ENCODE measurements at regions not wholly inside any gene's neighbourhood (a gene's known extent, or its start where the extent isn't known, plus 50 kb on each side); places are given as distances from the start of the nearest gene placed in this dataset.

DNA sequence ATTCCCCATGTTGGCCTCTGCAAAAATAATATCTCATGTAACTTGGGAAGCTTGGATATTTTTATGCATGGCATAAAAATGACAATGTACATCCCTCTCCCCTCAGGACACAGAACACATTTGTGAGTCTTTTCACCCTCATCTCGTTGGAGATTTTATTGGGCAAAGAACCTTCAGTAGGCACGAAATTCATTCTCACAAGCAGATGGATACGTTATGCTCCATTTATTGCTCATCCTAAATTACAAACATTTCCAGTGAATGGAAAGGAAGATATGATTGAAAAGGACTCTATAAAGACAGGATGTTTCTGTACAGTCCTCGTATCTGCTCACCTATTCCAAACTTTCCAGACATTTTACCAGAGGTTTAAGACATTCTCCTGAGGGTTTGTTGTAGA lies 1175.8 kb downstream of the UQCRFS1 start:
- POLR2A ChIA-PET, result no interaction called here
- H2AFZ ChIP-seq (ENCODE audit: low read depth, low read length), result no peak overlapping the region

GRCh38 chr19:28036486-28036885 lies 1176.5 kb downstream of the UQCRFS1 start:
- Histone ChIP-seq H3K79me2 (ENCODE audit: control insufficient read depth, insufficient read depth, low read length) (no peaks in the 10 kb centered on the region), H3K9ac (replicated peaks; ENCODE audit: extremely low read depth, insufficient read depth, low read length) (no peak overlapping the region), H3K27ac (ENCODE audit: insufficient read depth, low read depth, low read length) (no peak overlapping the region), H3K4me1 (ENCODE audit: control insufficient read depth, extremely low read depth, insufficient read depth, low read length) (no peaks in the 10 kb centered on the region), H4K20me1 (replicated peaks; ENCODE audit: control insufficient read depth, extremely low read depth, insufficient read depth, low read length) (no peaks in the 10 kb centered on the region), H3K9me3 (replicated peaks; ENCODE audit: control insufficient read depth, insufficient read depth, low read length) (peaks cover 2% of the 10 kb centered on the region), H3K4me2 (ENCODE audit: insufficient read depth, low read length) (no peak overlapping the region), H3K36me3 (ENCODE audit: control insufficient read depth in 2 of 2, extremely low read depth in 1 of 2, insufficient read depth in 2 of 2, low read length in 2 of 2) (no peaks in the 10 kb centered on the region), H3K9me1 (replicated peaks; ENCODE audit: control insufficient read depth, extremely low read depth, insufficient read depth, low read length) (no peaks in the 10 kb centered on the region), H3K4me3 (replicated peaks in 1 of 3; ENCODE audit: insufficient read depth in 1 of 3, low read depth in 1 of 3, low read length in 3 of 3) (no peak overlapping the region), H3K27me3 (ENCODE audit: control insufficient read depth in 2 of 2, insufficient read depth in 2 of 2, low read length in 2 of 2) (no peaks in the 10 kb centered on the region), H2AFZ (ENCODE audit: low read depth, low read length) (no peak overlapping the region)
- FAIRE-seq, result no peak
- intact Hi-C loops (cut with micrococcal nuclease), result no loop called here
- no TSS peak for BruUV-seq (replicated peaks)
- no peak for DNase-seq (ENCODE audit: low read depth, low spot score)
- no peak for TF ChIP-seq JUN (IDR thresholded peaks at IDR 0.05; ENCODE audit: borderline replicate concordance, insufficient read depth, insufficient read length, low read depth)
- no peak for TF ChIP-seq EZH2 (IDR thresholded peaks at IDR 0.05; ENCODE audit: borderline replicate concordance, low read depth, low read length, severe bottlenecking)
- TF ChIP-seq, protein P1, sequence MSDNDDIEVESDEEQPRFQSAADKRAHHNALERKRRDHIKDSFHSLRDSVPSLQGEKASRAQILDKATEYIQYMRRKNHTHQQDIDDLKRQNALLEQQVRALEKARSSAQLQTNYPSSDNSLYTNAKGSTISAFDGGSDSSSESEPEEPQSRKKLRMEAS (IDR thresholded peaks at IDR 0.05; ENCODE audit: insufficient read depth, insufficient read length), result no peak
- no peak for TF ChIP-seq FOS (IDR thresholded peaks at IDR 0.05; ENCODE audit: borderline replicate concordance, insufficient read depth, low read length)
- TF ChIP-seq, protein P2, sequence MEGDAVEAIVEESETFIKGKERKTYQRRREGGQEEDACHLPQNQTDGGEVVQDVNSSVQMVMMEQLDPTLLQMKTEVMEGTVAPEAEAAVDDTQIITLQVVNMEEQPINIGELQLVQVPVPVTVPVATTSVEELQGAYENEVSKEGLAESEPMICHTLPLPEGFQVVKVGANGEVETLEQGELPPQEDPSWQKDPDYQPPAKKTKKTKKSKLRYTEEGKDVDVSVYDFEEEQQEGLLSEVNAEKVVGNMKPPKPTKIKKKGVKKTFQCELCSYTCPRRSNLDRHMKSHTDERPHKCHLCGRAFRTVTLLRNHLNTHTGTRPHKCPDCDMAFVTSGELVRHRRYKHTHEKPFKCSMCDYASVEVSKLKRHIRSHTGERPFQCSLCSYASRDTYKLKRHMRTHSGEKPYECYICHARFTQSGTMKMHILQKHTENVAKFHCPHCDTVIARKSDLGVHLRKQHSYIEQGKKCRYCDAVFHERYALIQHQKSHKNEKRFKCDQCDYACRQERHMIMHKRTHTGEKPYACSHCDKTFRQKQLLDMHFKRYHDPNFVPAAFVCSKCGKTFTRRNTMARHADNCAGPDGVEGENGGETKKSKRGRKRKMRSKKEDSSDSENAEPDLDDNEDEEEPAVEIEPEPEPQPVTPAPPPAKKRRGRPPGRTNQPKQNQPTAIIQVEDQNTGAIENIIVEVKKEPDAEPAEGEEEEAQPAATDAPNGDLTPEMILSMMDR (IDR thresholded peaks at IDR 0.05; ENCODE audit: extremely low read depth in 1 of 2, insufficient read depth in 1 of 2, low read depth in 1 of 2, low read length in 2 of 2), result no peak
- TF ChIP-seq GATA2 (IDR thresholded peaks at IDR 0.05; ENCODE audit: insufficient read depth, insufficient read length, low read depth, low read length), result no peak
- TF ChIP-seq MYC (IDR thresholded peaks at IDR 0.05; ENCODE audit: low read depth, low read length), result no peak
- no peak for TF ChIP-seq POLR2AphosphoS5 (IDR thresholded peaks at IDR 0.05; ENCODE audit: insufficient read depth, low read depth, low read length)
- TF ChIP-seq POLR2A (IDR thresholded peaks at IDR 0.05; ENCODE audit: low read depth, low read length), result no peak
- ChIA-PET POLR2A (no interaction called here), CTCF (no interaction called here)
- dilution Hi-C loops (cut with MboI; ENCODE audit: extremely low pct_ligation_motif_present, low sequenced_read_pairs), result no loop called here

More for the DNA sequence above, 1175.8 kb downstream of the UQCRFS1 start:
- Histone ChIP-seq H3K36me3 (ENCODE audit: control insufficient read depth in 2 of 2, extremely low read depth in 1 of 2, insufficient read depth in 2 of 2, low read length in 2 of 2) (no peaks in the 10 kb centered on the region), H3K4me3 (replicated peaks in 1 of 3; ENCODE audit: insufficient read depth in 1 of 3, low read depth in 1 of 3, low read length in 3 of 3) (no peak overlapping the region), H3K9me3 (replicated peaks; ENCODE audit: control insufficient read depth, insufficient read depth, low read length) (peaks cover 2% of the 10 kb centered on the region), H4K20me1 (replicated peaks; ENCODE audit: control insufficient read depth, extremely low read depth, insufficient read depth, low read length) (no peaks in the 10 kb centered on the region), H3K4me2 (ENCODE audit: insufficient read depth, low read length) (no peak overlapping the region), H3K79me2 (ENCODE audit: control insufficient read depth, insufficient read depth, low read length) (no peaks in the 10 kb centered on the region), H3K9ac (replicated peaks; ENCODE audit: extremely low read depth, insufficient read depth, low read length) (no peak overlapping the region), H3K27ac (ENCODE audit: insufficient read depth, low read depth, low read length) (no peak overlapping the region), H3K9me1 (replicated peaks; ENCODE audit: control insufficient read depth, extremely low read depth, insufficient read depth, low read length) (no peaks in the 10 kb centered on the region), H3K27me3 (ENCODE audit: control insufficient read depth in 2 of 2, insufficient read depth in 2 of 2, low read length in 2 of 2) (no peaks in the 10 kb centered on the region), H3K4me1 (ENCODE audit: control insufficient read depth, extremely low read depth, insufficient read depth, low read length) (no peaks in the 10 kb centered on the region)
- no peak for DNase-seq (ENCODE audit: low read depth, low spot score)
- TF ChIP-seq MYC (IDR thresholded peaks at IDR 0.05; ENCODE audit: low read depth, low read length) (no peak), GATA2 (IDR thresholded peaks at IDR 0.05; ENCODE audit: insufficient read depth, insufficient read length, low read depth, low read length) (no peak), FOS (IDR thresholded peaks at IDR 0.05; ENCODE audit: borderline replicate concordance, insufficient read depth, low read length) (no peak), POLR2A (IDR thresholded peaks at IDR 0.05; ENCODE audit: low read depth, low read length) (no peak)
- TF ChIP-seq, protein P2 (IDR thresholded peaks at IDR 0.05; ENCODE audit: extremely low read depth in 1 of 2, insufficient read depth in 1 of 2, low read depth in 1 of 2, low read length in 2 of 2), result no peak
- dilution Hi-C loops (cut with MboI; ENCODE audit: extremely low pct_ligation_motif_present, low sequenced_read_pairs), result no loop called here
- no TSS peak for BruUV-seq (replicated peaks)
- intact Hi-C loops (cut with micrococcal nuclease), result no loop called here
- FAIRE-seq, result no peak
- CTCF ChIA-PET, result no interaction called here

All from endothelial cell of umbilical vein (primary cell).